Mucosa of descending colon (tissue), 3 donors: ENCODE measurements at regions not wholly inside any gene's neighbourhood (a gene's known extent, or its start where the extent isn't known, plus 50 kb on each side); places are given as distances from the start of the nearest gene placed in this dataset.

ENCODE experiments used
- ATAC-seq: fragments of 200-7000 bp; cut with Tn5 transposase; one replicate; pipeline ENCODE4 v1.9.1; 2020; ENCODE audit warnings: mild to moderate bottlenecking, moderate library complexity
- DNase-seq, 3 donors: peaks; one replicate each; pipeline ENCODE4 v3.0.0-alpha.2; 2020
- H3K36me3 ChIP-seq: fragments of 200-600 bp; one replicate; pipeline ENCODE4 v1.8.0; 2021; ENCODE audit warnings: low read depth, mild to moderate bottlenecking
- H3K4me1 ChIP-seq: fragments of 200-600 bp; one replicate; pipeline ENCODE4 v1.8.0; 2021; ENCODE audit warnings: low read depth, mild to moderate bottlenecking
- H3K4me3 ChIP-seq: fragments of 200-600 bp; one replicate; pipeline ENCODE4 v1.8.0; 2021; ENCODE audit warnings: mild to moderate bottlenecking
- H3K9me3 ChIP-seq: fragments of 200-600 bp; one replicate; pipeline ENCODE4 v1.8.0; 2021; ENCODE audit warnings: mild to moderate bottlenecking
- intact Hi-C, 2 donors: fragments of 100-400 bp; cut with DNase I in 1 of 2; cut with micrococcal nuclease in 1 of 2; formaldehyde crosslinking; loops; one replicate each; pipeline versions ENCODE4 v1.11.0 to v1.11.1; 2022; cut with DNase I, micrococcal nuclease
- TF ChIP-seq, protein P1 (sequence below): fragments of 200-600 bp; IDR thresholded peaks from one replicate; pipeline ENCODE4 v1.8.0; 2022; ENCODE audit warnings: antibody characterized with exemption, mild to moderate bottlenecking
- donor health status: DM: no; HTN: no; CAD: no; lungs with moderate emphysema.
- donor health status: DM: no; HTN: no; CAD: no.
- donor health status: DM: no; HTN: yes; CAD: no.

DNA sequence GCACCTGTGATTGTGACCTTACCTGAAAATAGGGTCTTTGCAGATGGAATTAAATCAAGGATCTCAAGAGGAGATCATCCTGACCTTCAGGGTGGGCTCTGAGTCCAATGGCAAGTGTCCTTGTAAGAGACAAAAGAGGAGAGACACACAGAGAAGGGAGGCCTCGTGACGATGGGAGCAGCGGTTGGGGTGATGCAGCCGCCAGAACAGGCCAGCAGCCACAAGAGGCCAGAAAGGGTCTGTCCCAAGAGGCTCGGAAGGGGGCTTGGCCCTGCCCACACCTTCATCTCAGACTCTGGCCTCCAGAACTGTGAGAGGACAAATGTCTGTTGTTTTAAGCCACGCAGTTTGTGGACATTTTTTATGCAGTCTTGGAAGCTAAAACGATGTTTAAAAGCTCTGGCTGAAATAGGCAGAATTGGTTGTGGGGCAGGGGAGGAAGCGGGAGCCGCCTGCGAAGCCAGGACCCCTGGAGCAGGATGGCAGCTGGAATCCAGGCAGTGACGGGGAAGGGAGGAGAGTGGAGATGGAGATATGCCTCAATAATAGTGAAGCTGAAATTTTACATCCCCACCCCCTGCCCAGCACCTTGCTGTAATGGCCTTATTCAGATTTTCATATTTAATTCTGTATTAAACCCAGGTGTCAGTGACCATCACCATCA is 216.4 kb downstream of the ANKRD60 start:
- Histone ChIP-seq H3K4me1 (no peaks in the 10 kb centered on the region), H3K9me3 (no peaks in the 10 kb centered on the region), H3K4me3 (no peak overlapping the region), H3K36me3 (no peaks in the 10 kb centered on the region)
- ATAC-seq (no peak), DNase-seq (no peak)
- intact Hi-C loops: no loop called here
- TF ChIP-seq, protein P1, sequence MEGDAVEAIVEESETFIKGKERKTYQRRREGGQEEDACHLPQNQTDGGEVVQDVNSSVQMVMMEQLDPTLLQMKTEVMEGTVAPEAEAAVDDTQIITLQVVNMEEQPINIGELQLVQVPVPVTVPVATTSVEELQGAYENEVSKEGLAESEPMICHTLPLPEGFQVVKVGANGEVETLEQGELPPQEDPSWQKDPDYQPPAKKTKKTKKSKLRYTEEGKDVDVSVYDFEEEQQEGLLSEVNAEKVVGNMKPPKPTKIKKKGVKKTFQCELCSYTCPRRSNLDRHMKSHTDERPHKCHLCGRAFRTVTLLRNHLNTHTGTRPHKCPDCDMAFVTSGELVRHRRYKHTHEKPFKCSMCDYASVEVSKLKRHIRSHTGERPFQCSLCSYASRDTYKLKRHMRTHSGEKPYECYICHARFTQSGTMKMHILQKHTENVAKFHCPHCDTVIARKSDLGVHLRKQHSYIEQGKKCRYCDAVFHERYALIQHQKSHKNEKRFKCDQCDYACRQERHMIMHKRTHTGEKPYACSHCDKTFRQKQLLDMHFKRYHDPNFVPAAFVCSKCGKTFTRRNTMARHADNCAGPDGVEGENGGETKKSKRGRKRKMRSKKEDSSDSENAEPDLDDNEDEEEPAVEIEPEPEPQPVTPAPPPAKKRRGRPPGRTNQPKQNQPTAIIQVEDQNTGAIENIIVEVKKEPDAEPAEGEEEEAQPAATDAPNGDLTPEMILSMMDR: no peak

- TF ChIP-seq, protein P1: no peak
- no peaks in the 10 kb centered on the region for H3K4me1 ChIP-seq
- no peak overlapping the region for H3K4me3 ChIP-seq
- DNase-seq: no peak
- H3K9me3 ChIP-seq: no peaks in the 10 kb centered on the region
- no peak for ATAC-seq
- H3K36me3 ChIP-seq: no peaks in the 10 kb centered on the region
- intact Hi-C loops: no loop called here
These were observed 217.1 kb downstream of the ANKRD60 start for GRCh38 chr20:58011106-58011946.

GRCh38 chr20:58010666-58011065 is 217.8 kb downstream of the ANKRD60 start:
- intact Hi-C loops: no loop called here
- H3K4me1 ChIP-seq: no peaks in the 10 kb centered on the region
- H3K36me3 ChIP-seq: no peaks in the 10 kb centered on the region
- ATAC-seq (no peak), DNase-seq (no peak)
- no peak overlapping the region for H3K4me3 ChIP-seq
- TF ChIP-seq, protein P1: no peak
- no peaks in the 10 kb centered on the region for H3K9me3 ChIP-seq

DNA sequence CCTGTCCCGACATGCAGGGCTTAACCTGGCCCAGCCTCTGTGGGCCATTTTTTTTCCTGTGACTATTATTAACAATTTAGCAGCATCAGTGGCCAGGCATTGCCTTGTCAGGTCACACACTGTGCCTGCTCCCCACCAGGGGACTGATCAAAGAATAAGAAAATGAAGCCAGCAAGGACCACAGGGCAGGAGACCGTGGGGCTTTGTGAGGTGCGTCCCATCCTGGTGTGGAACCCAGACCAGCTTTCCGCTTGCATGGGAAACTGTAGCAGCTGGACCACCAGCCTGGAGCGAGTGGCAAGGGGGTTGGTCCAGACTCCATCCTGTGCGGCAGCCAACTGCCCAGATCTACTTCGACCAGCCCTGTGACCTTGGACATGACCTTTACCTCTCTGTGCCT is 218.3 kb downstream of the ANKRD60 start:
- DNase-seq (no peak), ATAC-seq (no peak)
- intact Hi-C loops: no loop called here
- TF ChIP-seq, protein P1: no peak
- Histone ChIP-seq H3K4me3 (no peak overlapping the region), H3K4me1 (no peaks in the 10 kb centered on the region), H3K9me3 (no peaks in the 10 kb centered on the region), H3K36me3 (no peaks in the 10 kb centered on the region)

- no peaks in the 10 kb centered on the region for H3K36me3 ChIP-seq
- DNase-seq: no peak
- H3K9me3 ChIP-seq: no peaks in the 10 kb centered on the region
- ATAC-seq: no peak
- TF ChIP-seq, protein P1: no peak
- H3K4me3 ChIP-seq: no peak overlapping the region
- intact Hi-C loops: no loop called here
- H3K4me1 ChIP-seq: no peaks in the 10 kb centered on the region
These were observed 219.6 kb downstream of the ANKRD60 start for GRCh38 chr20:58008866-58009265.
